NCI-H69 (cell line): ENCODE measurements at regions not wholly inside any gene's neighbourhood (a gene's known extent, or its start where the extent isn't known, plus 50 kb on each side); places are given as distances from the start of the nearest gene placed in this dataset.

Experiments used
- DNase-seq: peaks from one replicate; lab custom pipeline; 2025; lab: John Stamatoyannopoulos, UW

GRCh38 chr13:90070362-90070761 is 1277.1 kb upstream of the MIR17HG start:
- no peak for DNase-seq

GRCh38 chr13:90070837-90071525 is 1276.5 kb upstream of the MIR17HG start:
- DNase-seq, result peak; percentile 6

GRCh38 chr13:90084684-90085290 is 1262.7 kb upstream of the MIR17HG start:
- no peak for DNase-seq

- DNase-seq, result no peak
These were observed 1258.4 kb upstream of the MIR17HG start for GRCh38 chr13:90089051-90089450.

GRCh38 chr13:90091611-90092010 is 1255.9 kb upstream of the MIR17HG start:
- DNase-seq, result no peak

- peak; percentile 45 for DNase-seq
These were observed 1253.1 kb upstream of the MIR17HG start for GRCh38 chr13:90094357-90094756.

- DNase-seq, result no peak
These were observed 1248.9 kb upstream of the MIR17HG start for GRCh38 chr13:90098577-90098976.

GRCh38 chr13:90099847-90100246 is 1247.6 kb upstream of the MIR17HG start:
- no peak for DNase-seq

- peak; percentile 60 for DNase-seq
These were observed 1244.2 kb upstream of the MIR17HG start for GRCh38 chr13:90103099-90103784.

- DNase-seq, result no peak
These were observed 1242.7 kb upstream of the MIR17HG start for GRCh38 chr13:90104764-90105163.

- no peak for DNase-seq
These were observed 1242.2 kb upstream of the MIR17HG start for GRCh38 chr13:90105276-90105675.

GRCh38 chr13:90105849-90106496 is 1241.5 kb upstream of the MIR17HG start:
- DNase-seq, result no peak

- no peak for DNase-seq
These were observed 1239.8 kb upstream of the MIR17HG start for GRCh38 chr13:90107661-90108060.

GRCh38 chr13:90108547-90108946 is 1238.9 kb upstream of the MIR17HG start:
- no peak for DNase-seq

GRCh38 chr13:90116121-90116520 is 1231.4 kb upstream of the MIR17HG start:
- no peak for DNase-seq

- peak; percentile 6 for DNase-seq
These were observed 1228.9 kb upstream of the MIR17HG start for GRCh38 chr13:90118467-90119071.

GRCh38 chr13:90120026-90120425 is 1227.5 kb upstream of the MIR17HG start:
- DNase-seq, result peak; percentile 84

- DNase-seq, result no peak
These were observed 1225.7 kb upstream of the MIR17HG start for GRCh38 chr13:90121784-90122183.

- no peak for DNase-seq
These were observed 1225.0 kb upstream of the MIR17HG start for GRCh38 chr13:90122531-90122930.

- no peak for DNase-seq
These were observed 1211.9 kb upstream of the MIR17HG start for GRCh38 chr13:90135558-90135957.

GRCh38 chr13:90142251-90142650 is 1205.2 kb upstream of the MIR17HG start:
- no peak for DNase-seq

GRCh38 chr13:90154311-90154960 is 1193.1 kb upstream of the MIR17HG start:
- peak; percentile 5 for DNase-seq
